ENCODE measurements at regions not wholly inside any gene's neighbourhood (a gene's known extent, or its start where the extent isn't known, plus 50 kb on each side); places are given as distances from the start of the nearest gene placed in this dataset.

DNA sequence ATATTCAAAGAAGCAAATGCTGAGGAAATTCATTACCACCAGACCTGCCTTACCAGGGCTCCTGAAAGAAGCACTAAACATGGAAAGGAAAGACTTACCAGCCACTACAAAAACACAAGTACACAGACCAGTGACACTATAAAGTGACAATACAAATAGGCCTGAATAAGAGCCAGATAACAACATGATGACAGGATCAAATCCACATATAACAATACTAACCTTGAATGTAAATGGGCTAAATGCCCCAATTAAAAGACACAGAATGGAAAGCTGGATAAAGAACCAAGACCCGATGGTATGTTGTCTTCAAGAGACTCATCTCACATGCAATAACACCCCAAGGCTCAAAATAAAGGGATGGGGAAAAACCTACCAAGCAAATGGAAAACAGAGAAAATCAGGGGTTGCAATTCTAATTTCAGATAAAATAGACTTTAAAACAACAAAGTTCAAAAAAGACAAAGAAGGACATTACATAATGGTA lies 353.4 kb downstream of the LNPK start:
- no peak for TF ChIP-seq EZH2 (IDR thresholded peaks at IDR 0.05; ENCODE audit: borderline replicate concordance, low read length)
- no peak for TF ChIP-seq CTCF (IDR thresholded peaks at IDR 0.05; ENCODE audit: low read length)
